ENCODE measurements at regions not wholly inside any gene's neighbourhood (a gene's known extent, or its start where the extent isn't known, plus 50 kb on each side); places are given as distances from the start of the nearest gene placed in this dataset.

DNA sequence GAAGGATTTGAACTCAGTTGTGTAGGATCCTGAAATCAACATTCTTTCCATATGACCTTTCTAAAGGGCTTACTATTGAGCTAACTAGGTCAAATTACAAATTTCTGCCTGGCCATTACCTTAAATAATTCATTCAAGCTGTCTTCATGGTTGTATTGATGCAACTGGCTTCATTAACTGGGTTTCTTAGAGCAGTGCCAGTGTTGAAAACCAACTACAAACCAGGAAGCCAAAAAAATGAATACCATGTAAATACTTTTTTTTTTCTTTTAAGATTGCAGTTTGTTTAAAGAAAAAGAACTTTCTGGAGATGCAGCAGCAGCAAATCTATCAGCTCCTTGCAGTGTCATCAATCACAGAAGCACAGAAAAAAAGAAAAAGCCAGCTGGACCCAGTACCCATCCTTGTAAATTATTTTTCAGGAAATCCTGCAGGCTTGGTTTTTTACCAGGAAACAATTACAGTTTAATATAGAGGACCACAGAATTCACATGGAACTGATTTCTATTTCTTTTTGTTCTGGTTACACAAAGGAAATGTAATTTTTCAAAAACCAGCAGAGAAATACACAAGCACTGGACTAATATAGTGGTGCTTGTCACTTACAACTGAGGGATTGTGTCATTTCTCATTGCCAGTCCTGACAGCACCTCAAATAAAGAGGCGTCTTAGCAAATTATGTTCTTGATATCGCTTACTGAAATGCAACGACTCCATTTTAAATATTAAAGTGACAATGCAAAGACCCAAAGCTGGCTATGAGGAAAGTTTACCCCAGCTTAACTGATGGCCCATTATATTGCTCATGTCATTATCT, 131.9 kb downstream of the TMEM26 start:
- no peaks in the 10 kb centered on the region for H3K9me3 ChIP-seq (ENCODE audit: control insufficient read depth, low read length)
- H3K4me3 ChIP-seq (ENCODE audit: low read length in 2 of 2) = no peak overlapping the region
- no peaks in the 10 kb centered on the region for H3K4me1 ChIP-seq (ENCODE audit: control insufficient read depth in 1 of 2, insufficient read depth in 2 of 2, low read length in 2 of 2)
- ATAC-seq (ENCODE audit: low FRiP score) = no peak
- 50 to 62% methylated on average over 3 of the region's 3 CpGs for whole genome bisulfite sequencing, 2 donors
- DNase-seq = no peak
- no peak overlapping the region for H3K27ac ChIP-seq (ENCODE audit: low read depth in 1 of 2, low read length in 2 of 2)
- intact Hi-C loops (cut with DNase I) = no loop called here
- H3K27me3 ChIP-seq (ENCODE audit: control insufficient read depth in 1 of 2, insufficient read depth in 2 of 2, low read length in 1 of 2) = no peaks in the 10 kb centered on the region
- H3K36me3 ChIP-seq (ENCODE audit: control insufficient read depth in 1 of 2, insufficient read depth in 2 of 2, low read length in 1 of 2) = no peaks in the 10 kb centered on the region

DNA sequence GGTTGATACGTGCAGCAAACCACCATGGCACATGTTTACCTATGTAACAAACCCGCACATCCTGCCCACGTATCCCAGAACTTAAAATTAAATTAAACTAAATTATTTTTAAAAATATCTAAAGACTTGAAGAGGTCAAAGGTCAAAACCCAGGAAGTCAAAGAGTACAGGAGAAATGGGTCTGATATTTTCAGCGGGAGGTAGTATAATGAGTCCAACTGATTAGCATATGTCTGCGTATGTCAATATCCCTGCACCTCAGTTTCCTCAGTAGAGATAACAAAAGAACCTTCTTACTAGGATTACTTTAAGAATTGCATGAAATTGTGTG, 133.0 kb downstream of the TMEM26 start:
- Histone ChIP-seq H3K27me3 (ENCODE audit: control insufficient read depth in 1 of 2, insufficient read depth in 2 of 2, low read length in 1 of 2) (no peaks in the 10 kb centered on the region), H3K27ac (ENCODE audit: low read depth in 1 of 2, low read length in 2 of 2) (no peak overlapping the region), H3K4me1 (ENCODE audit: control insufficient read depth in 1 of 2, insufficient read depth in 2 of 2, low read length in 2 of 2) (no peaks in the 10 kb centered on the region), H3K36me3 (ENCODE audit: control insufficient read depth in 1 of 2, insufficient read depth in 2 of 2, low read length in 1 of 2) (no peaks in the 10 kb centered on the region), H3K4me3 (ENCODE audit: low read length in 2 of 2) (no peak overlapping the region), H3K9me3 (ENCODE audit: control insufficient read depth, low read length) (no peaks in the 10 kb centered on the region)
- DNase-seq (no peak), ATAC-seq (ENCODE audit: low FRiP score) (no peak)
- intact Hi-C loops (cut with DNase I) = no loop called here
- WGBS, 2 donors = 96 to 99% methylated on average over 5 of the region's 5 CpGs

DNA sequence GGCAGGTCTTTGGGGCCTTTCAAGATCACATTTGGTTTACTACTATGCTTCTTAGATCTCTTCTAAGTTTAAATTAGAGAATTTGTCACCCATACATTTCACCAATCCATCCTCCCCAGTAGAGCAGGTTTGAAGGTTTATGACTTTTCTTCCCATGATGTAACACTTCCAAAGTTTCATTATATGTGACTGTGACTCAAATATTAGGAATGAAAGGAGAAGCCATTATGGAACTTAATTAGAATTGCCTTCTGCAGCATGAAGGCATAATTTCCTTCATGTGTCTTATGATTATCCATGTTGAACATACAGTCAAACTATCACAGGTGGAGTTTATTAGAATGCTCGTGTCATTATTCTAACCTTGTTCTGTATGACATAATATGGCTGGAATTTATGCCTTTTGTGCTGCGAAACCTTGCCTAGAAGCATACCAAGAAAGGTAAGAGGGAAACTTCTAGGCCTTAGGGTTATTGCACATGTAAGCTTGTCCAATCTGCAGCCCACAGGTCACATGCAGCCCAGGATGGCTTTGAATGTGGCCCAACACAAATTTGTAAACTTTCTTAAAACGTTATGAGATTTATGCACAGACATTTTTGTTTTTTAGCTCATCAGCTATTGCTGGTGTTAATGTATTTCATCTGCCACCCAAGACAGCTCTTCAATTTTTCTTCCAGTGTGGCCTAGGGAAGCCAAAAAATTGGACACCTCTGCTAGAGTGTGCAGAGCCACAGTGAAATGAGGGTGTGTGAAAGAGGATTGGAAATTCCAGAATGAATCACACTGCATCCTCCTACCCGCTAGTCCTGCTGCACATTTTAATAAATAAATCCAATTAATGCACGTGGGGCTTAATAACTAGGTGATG, 133.6 kb downstream of the TMEM26 start:
- no peak overlapping the region for H3K27ac ChIP-seq (ENCODE audit: low read depth in 1 of 2, low read length in 2 of 2)
- intact Hi-C loops (cut with DNase I) = no loop called here
- no peak overlapping the region for H3K4me3 ChIP-seq (ENCODE audit: low read length in 2 of 2)
- H3K27me3 ChIP-seq (ENCODE audit: control insufficient read depth in 1 of 2, insufficient read depth in 2 of 2, low read length in 1 of 2) = no peaks in the 10 kb centered on the region
- no peaks in the 10 kb centered on the region for H3K4me1 ChIP-seq (ENCODE audit: control insufficient read depth in 1 of 2, insufficient read depth in 2 of 2, low read length in 2 of 2)
- no peak for DNase-seq
- no peaks in the 10 kb centered on the region for H3K36me3 ChIP-seq (ENCODE audit: control insufficient read depth in 1 of 2, insufficient read depth in 2 of 2, low read length in 1 of 2)
- H3K9me3 ChIP-seq (ENCODE audit: control insufficient read depth, low read length) = no peaks in the 10 kb centered on the region
- no peak for ATAC-seq (ENCODE audit: low FRiP score)
- WGBS, 2 donors = 85% methylated on average over 5 of the region's 5 CpGs

DNA sequence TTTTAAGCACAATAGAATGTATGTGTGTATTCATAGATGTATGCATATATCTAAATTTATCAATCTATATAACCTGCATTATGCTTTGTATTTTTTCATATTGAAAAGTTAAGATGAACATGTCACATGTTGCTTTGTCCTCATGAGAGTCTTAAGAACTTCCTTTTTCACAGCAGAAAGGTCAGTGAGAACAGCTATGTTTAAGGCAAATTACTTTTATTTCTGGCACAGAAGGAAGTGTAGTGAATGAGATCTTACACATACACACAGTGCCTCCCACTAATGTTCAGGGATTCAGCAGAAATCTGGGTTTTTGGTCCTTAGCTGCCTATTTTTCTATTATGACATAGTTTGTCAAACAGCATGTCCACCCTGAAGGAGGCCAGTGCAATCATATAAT, 134.8 kb downstream of the TMEM26 start:
- no peaks in the 10 kb centered on the region for H3K27me3 ChIP-seq (ENCODE audit: control insufficient read depth in 1 of 2, insufficient read depth in 2 of 2, low read length in 1 of 2)
- ATAC-seq (ENCODE audit: low FRiP score) (no peak), DNase-seq (no peak)
- H3K4me1 ChIP-seq (ENCODE audit: control insufficient read depth in 1 of 2, insufficient read depth in 2 of 2, low read length in 2 of 2) = no peaks in the 10 kb centered on the region
- no peaks in the 10 kb centered on the region for H3K36me3 ChIP-seq (ENCODE audit: control insufficient read depth in 1 of 2, insufficient read depth in 2 of 2, low read length in 1 of 2)
- H3K4me3 ChIP-seq (ENCODE audit: low read length in 2 of 2) = no peak overlapping the region
- no peaks in the 10 kb centered on the region for H3K9me3 ChIP-seq (ENCODE audit: control insufficient read depth, low read length)
- intact Hi-C loops (cut with DNase I) = no loop called here
- H3K27ac ChIP-seq (ENCODE audit: low read depth in 1 of 2, low read length in 2 of 2) = no peak overlapping the region

DNA sequence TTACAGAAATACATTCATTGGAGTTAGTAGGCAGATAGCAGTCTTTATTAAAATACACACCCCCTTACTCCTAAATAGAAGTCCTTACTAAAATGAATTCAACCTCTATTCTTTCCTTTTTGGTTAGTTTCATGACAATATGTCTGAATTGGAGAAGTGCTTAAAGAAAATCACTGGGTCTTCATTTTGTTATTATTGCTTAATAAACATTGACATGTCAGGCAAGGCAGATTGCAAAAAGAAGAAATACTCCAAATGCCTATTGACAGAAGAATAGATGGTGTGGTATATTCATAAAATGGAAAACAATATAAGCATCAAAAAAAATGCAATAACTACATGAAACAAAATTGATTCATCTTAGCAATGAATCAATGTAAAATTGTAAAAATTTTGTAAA, 135.5 kb downstream of the TMEM26 start:
- H3K9me3 ChIP-seq (ENCODE audit: control insufficient read depth, low read length) = no peaks in the 10 kb centered on the region
- H3K27ac ChIP-seq (ENCODE audit: low read depth in 1 of 2, low read length in 2 of 2) = no peak overlapping the region
- H3K4me1 ChIP-seq (ENCODE audit: control insufficient read depth in 1 of 2, insufficient read depth in 2 of 2, low read length in 2 of 2) = peaks cover 0 to 2% of the 10 kb centered on the region in 2 donors
- intact Hi-C loops (cut with DNase I) = no loop called here
- no peak overlapping the region for H3K4me3 ChIP-seq (ENCODE audit: low read length in 2 of 2)
- H3K36me3 ChIP-seq (ENCODE audit: control insufficient read depth in 1 of 2, insufficient read depth in 2 of 2, low read length in 1 of 2) = no peaks in the 10 kb centered on the region
- H3K27me3 ChIP-seq (ENCODE audit: control insufficient read depth in 1 of 2, insufficient read depth in 2 of 2, low read length in 1 of 2) = no peaks in the 10 kb centered on the region
- DNase-seq (no peak), ATAC-seq (ENCODE audit: low FRiP score) (no peak)

DNA sequence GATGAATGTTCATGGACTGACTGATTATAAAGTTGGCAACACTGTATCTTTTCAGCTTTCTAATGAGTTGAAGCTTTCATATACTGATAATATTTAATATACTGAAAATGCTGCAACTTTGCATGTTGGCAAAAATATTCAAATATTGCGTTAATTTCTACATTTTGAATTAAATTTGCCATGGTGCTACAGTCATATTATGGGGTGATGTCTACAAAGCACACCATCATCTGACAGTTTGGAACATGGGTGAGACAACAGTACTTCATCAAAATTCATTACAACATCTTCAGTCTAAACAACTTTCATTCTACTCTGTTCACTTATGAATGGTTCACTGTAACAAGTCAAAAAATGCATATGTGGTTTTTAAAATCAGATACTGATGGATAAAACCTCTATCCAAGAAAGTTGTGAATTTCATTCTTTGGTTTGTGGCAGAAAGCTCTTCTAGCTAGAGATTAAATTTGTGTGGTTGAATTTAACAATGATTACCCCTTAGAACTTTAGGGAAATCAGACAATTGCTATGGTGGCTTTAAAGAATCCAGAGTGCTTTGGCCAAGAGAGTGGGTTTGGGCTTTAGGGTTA, 136.4 kb downstream of the TMEM26 start:
- no peaks in the 10 kb centered on the region for H3K9me3 ChIP-seq (ENCODE audit: control insufficient read depth, low read length)
- H3K4me1 ChIP-seq (ENCODE audit: control insufficient read depth in 1 of 2, insufficient read depth in 2 of 2, low read length in 2 of 2) = peaks cover 0 to 2% of the 10 kb centered on the region in 2 donors
- no peak overlapping the region for H3K4me3 ChIP-seq (ENCODE audit: low read length in 2 of 2)
- H3K36me3 ChIP-seq (ENCODE audit: control insufficient read depth in 1 of 2, insufficient read depth in 2 of 2, low read length in 1 of 2) = no peaks in the 10 kb centered on the region
- DNase-seq = no peak
- intact Hi-C loops (cut with DNase I) = no loop called here
- no peaks in the 10 kb centered on the region for H3K27me3 ChIP-seq (ENCODE audit: control insufficient read depth in 1 of 2, insufficient read depth in 2 of 2, low read length in 1 of 2)
- 97 to 98% methylated on average over 1 of the region's 1 CpG for WGBS, 2 donors
- ATAC-seq (ENCODE audit: low FRiP score) = no peak
- no peak overlapping the region for H3K27ac ChIP-seq (ENCODE audit: low read depth in 1 of 2, low read length in 2 of 2)

DNA sequence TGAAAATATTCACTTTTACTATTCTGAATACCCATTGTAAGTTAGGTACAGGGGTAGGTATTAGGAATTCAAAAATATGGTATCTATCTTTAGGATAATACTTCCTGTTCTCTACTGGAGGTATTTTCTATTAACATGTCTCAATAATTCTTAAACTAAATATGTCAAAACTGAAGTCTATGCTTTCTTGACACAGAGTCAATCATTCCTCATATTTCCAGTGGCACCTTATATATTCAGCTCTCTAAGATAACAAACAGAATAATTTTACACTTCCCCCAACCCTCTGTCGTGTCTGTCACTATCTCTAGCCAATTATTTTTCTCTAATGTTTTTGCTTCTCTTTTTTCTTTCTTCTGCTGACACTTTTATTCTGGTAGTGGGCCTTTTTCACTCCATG, 138.9 kb downstream of the TMEM26 start:
- intact Hi-C loops (cut with DNase I) = no loop called here
- ATAC-seq (ENCODE audit: low FRiP score) = no peak

DNA sequence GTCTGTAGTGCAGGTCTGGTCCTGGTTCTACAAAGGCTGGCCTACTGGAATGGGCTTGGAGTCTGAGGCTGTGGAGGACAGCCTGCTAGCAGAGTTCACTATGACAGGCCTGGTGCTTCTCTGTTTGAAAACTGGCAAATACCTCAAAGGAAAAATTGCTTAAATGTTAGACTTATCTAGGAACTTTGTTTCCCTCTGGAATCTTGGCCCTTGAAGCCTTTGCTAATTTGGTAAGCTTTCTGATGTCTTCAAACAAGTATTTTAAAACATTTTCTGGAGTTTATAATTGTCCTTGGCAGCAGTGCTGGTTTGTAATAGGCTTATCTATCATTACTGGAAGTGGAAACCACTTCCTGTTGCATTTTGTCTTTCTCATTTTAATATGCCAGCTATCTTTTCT, 139.7 kb downstream of the TMEM26 start:
- H3K36me3 ChIP-seq (ENCODE audit: control insufficient read depth in 1 of 2, insufficient read depth in 2 of 2, low read length in 1 of 2) = no peaks in the 10 kb centered on the region
- DNase-seq = no peak
- H3K9me3 ChIP-seq (ENCODE audit: control insufficient read depth, low read length) = no peaks in the 10 kb centered on the region
- ATAC-seq (ENCODE audit: low FRiP score) = no peak
- peaks cover 0 to 2% of the 10 kb centered on the region in 2 donors for H3K4me1 ChIP-seq (ENCODE audit: control insufficient read depth in 1 of 2, insufficient read depth in 2 of 2, low read length in 2 of 2)
- H3K27me3 ChIP-seq (ENCODE audit: control insufficient read depth in 1 of 2, insufficient read depth in 2 of 2, low read length in 1 of 2) = no peaks in the 10 kb centered on the region
- H3K27ac ChIP-seq (ENCODE audit: low read depth in 1 of 2, low read length in 2 of 2) = no peak overlapping the region
- H3K4me3 ChIP-seq (ENCODE audit: low read length in 2 of 2) = no peak overlapping the region
- intact Hi-C loops (cut with DNase I) = no loop called here

More for the DNA sequence above, 138.9 kb downstream of the TMEM26 start:
- H3K9me3 ChIP-seq (ENCODE audit: control insufficient read depth, low read length) = no peaks in the 10 kb centered on the region
- no peaks in the 10 kb centered on the region for H3K36me3 ChIP-seq (ENCODE audit: control insufficient read depth in 1 of 2, insufficient read depth in 2 of 2, low read length in 1 of 2)
- no peak overlapping the region for H3K27ac ChIP-seq (ENCODE audit: low read depth in 1 of 2, low read length in 2 of 2)
- no peak for DNase-seq
- H3K4me3 ChIP-seq (ENCODE audit: low read length in 2 of 2) = no peak overlapping the region
- peaks cover 0 to 2% of the 10 kb centered on the region in 2 donors for H3K4me1 ChIP-seq (ENCODE audit: control insufficient read depth in 1 of 2, insufficient read depth in 2 of 2, low read length in 2 of 2)
- WGBS, 2 donors = 65 to 71% methylated on average over 1 of the region's 1 CpG
- H3K27me3 ChIP-seq (ENCODE audit: control insufficient read depth in 1 of 2, insufficient read depth in 2 of 2, low read length in 1 of 2) = no peaks in the 10 kb centered on the region

DNA sequence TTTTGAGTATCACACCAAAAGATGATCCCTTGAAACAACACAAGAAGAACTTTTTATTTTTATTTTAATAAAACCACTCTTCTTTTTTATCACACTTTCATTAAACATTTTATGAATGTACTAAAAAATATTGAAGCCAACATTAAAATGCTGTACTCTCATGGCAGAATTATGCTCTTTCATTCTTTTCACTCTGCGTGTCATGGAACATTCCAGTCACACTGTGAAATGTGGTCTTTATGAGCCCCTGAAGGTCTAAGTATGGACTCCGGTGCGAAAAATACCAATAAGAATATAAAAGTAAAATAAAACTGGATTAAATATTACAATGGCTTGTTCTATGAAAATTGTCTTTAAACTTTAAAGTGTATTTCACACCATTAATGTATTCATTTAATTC, 148.4 kb downstream of the TMEM26 start:
- Histone ChIP-seq H3K4me1 (ENCODE audit: control insufficient read depth in 1 of 2, insufficient read depth in 2 of 2, low read length in 2 of 2) (no peaks in the 10 kb centered on the region), H3K27me3 (ENCODE audit: control insufficient read depth in 1 of 2, insufficient read depth in 2 of 2, low read length in 1 of 2) (no peaks in the 10 kb centered on the region), H3K4me3 (ENCODE audit: low read length in 2 of 2) (no peak overlapping the region), H3K36me3 (ENCODE audit: control insufficient read depth in 1 of 2, insufficient read depth in 2 of 2, low read length in 1 of 2) (no peaks in the 10 kb centered on the region), H3K9me3 (ENCODE audit: control insufficient read depth, low read length) (no peaks in the 10 kb centered on the region), H3K27ac (ENCODE audit: low read depth in 1 of 2, low read length in 2 of 2) (no peak overlapping the region)
- intact Hi-C loops (cut with DNase I) = no loop called here
- no peak for DNase-seq
- ATAC-seq (ENCODE audit: low FRiP score) = no peak
- WGBS, 2 donors = 35 to 52% methylated on average over 3 of the region's 3 CpGs
